H1 (cell line): ENCODE measurements at regions not wholly inside any gene's neighbourhood (a gene's known extent, or its start where the extent isn't known, plus 50 kb on each side); places are given as distances from the start of the nearest gene placed in this dataset.

ENCODE experiments used
- ASH2L ChIP-seq: fragments of 200-600, 300-600 bp; sonication (generic); IDR thresholded peaks from one replicate; pipeline ENCODE4 v1.7.1; 2017; ENCODE audit warnings: low read length
- BACH1 ChIP-seq: IDR thresholded peaks from 2 replicates; pipeline ENCODE4 v1.6.1; 2012; ENCODE audit warnings: low read length, improper control_type of control experiment
- CEBPB ChIP-seq: IDR thresholded peaks from 2 replicates; pipeline ENCODE4 v1.6.1; 2012; ENCODE audit warnings: low read depth, low read length
- CREB1 ChIP-seq: IDR thresholded peaks from 2 replicates; pipeline ENCODE4 v1.6.1; 2012; ENCODE audit warnings: inconsistent platforms
- CTCF ChIP-seq, 3 experiments: IDR thresholded peaks; 1 replicate in 2 of 3; 2 replicates in 1 of 3; pipeline versions ENCODE4 v1.5.1 to v1.6.1; 2011; ENCODE audit warnings: low read length in 3 of 3, mild to moderate bottlenecking in 3 of 3, inconsistent platforms in 2 of 3, low read depth in 1 of 3, moderate library complexity in 1 of 3; ENCODE audit not compliant: insufficient read depth in 1 of 3; ENCODE audit errors: control extremely low read depth in 1 of 3
- POLR2AphosphoS5 ChIP-seq: IDR thresholded peaks from 2 replicates; pipeline ENCODE4 v1.6.1; 2011; ENCODE audit warnings: low read depth, low read length
- POU5F1 ChIP-seq: IDR thresholded peaks from 2 replicates; pipeline ENCODE4 v1.6.1; 2011; ENCODE audit warnings: low read depth, mild to moderate bottlenecking, low read length, moderate library complexity
- RAD21 ChIP-seq, 2 experiments: IDR thresholded peaks in 1 of 2; conservative IDR thresholded peaks in 1 of 2; 2 replicates each; pipeline ENCODE4 v1.6.1; 2011; ENCODE audit warnings: low read depth in 2 of 2, low read length in 2 of 2, improper control_type of control experiment in 1 of 2, inconsistent platforms in 1 of 2, mild to moderate bottlenecking in 1 of 2, moderate library complexity in 1 of 2
- RXRA ChIP-seq: IDR thresholded peaks from 2 replicates; pipeline ENCODE4 v1.6.1; 2011; ENCODE audit warnings: low read depth, mild to moderate bottlenecking, low read length, moderate library complexity; ENCODE audit not compliant: insufficient read depth
- TAF1 ChIP-seq: IDR thresholded peaks from 2 replicates; pipeline ENCODE4 v1.6.1; 2011; ENCODE audit warnings: mild to moderate bottlenecking, low read depth, low read length
- TF ChIP-seq, protein P1 (sequence below): fragments of 300-600 bp; sonication (generic); IDR thresholded peaks from 2 replicates; pipeline ENCODE4 v1.7.1; 2012; ENCODE audit warnings: low read length, moderate library complexity, mild to moderate bottlenecking, inconsistent platforms; ENCODE audit not compliant: insufficient replicate concordance

DNA sequence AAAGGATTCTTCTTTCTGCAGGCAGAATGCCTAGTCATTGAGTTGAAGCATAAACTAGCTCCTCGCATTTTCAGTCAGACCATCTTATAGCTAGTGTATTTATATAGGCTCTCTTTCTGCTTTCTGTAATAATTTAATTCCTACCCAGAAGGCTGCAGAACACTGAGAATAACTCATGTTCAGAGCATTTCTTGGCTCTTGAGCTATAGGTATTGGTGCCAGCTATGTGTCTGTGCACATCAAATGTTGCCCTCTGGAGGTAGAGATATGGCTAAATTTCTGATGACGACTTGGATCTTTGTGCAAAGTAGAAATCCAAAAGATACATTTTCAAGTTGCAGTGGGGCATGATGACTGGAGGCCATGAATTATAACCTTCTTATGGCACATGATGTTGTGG lies 336.2 kb upstream of the TPM1 start (continued):
- TF ChIP-seq, protein P1, sequence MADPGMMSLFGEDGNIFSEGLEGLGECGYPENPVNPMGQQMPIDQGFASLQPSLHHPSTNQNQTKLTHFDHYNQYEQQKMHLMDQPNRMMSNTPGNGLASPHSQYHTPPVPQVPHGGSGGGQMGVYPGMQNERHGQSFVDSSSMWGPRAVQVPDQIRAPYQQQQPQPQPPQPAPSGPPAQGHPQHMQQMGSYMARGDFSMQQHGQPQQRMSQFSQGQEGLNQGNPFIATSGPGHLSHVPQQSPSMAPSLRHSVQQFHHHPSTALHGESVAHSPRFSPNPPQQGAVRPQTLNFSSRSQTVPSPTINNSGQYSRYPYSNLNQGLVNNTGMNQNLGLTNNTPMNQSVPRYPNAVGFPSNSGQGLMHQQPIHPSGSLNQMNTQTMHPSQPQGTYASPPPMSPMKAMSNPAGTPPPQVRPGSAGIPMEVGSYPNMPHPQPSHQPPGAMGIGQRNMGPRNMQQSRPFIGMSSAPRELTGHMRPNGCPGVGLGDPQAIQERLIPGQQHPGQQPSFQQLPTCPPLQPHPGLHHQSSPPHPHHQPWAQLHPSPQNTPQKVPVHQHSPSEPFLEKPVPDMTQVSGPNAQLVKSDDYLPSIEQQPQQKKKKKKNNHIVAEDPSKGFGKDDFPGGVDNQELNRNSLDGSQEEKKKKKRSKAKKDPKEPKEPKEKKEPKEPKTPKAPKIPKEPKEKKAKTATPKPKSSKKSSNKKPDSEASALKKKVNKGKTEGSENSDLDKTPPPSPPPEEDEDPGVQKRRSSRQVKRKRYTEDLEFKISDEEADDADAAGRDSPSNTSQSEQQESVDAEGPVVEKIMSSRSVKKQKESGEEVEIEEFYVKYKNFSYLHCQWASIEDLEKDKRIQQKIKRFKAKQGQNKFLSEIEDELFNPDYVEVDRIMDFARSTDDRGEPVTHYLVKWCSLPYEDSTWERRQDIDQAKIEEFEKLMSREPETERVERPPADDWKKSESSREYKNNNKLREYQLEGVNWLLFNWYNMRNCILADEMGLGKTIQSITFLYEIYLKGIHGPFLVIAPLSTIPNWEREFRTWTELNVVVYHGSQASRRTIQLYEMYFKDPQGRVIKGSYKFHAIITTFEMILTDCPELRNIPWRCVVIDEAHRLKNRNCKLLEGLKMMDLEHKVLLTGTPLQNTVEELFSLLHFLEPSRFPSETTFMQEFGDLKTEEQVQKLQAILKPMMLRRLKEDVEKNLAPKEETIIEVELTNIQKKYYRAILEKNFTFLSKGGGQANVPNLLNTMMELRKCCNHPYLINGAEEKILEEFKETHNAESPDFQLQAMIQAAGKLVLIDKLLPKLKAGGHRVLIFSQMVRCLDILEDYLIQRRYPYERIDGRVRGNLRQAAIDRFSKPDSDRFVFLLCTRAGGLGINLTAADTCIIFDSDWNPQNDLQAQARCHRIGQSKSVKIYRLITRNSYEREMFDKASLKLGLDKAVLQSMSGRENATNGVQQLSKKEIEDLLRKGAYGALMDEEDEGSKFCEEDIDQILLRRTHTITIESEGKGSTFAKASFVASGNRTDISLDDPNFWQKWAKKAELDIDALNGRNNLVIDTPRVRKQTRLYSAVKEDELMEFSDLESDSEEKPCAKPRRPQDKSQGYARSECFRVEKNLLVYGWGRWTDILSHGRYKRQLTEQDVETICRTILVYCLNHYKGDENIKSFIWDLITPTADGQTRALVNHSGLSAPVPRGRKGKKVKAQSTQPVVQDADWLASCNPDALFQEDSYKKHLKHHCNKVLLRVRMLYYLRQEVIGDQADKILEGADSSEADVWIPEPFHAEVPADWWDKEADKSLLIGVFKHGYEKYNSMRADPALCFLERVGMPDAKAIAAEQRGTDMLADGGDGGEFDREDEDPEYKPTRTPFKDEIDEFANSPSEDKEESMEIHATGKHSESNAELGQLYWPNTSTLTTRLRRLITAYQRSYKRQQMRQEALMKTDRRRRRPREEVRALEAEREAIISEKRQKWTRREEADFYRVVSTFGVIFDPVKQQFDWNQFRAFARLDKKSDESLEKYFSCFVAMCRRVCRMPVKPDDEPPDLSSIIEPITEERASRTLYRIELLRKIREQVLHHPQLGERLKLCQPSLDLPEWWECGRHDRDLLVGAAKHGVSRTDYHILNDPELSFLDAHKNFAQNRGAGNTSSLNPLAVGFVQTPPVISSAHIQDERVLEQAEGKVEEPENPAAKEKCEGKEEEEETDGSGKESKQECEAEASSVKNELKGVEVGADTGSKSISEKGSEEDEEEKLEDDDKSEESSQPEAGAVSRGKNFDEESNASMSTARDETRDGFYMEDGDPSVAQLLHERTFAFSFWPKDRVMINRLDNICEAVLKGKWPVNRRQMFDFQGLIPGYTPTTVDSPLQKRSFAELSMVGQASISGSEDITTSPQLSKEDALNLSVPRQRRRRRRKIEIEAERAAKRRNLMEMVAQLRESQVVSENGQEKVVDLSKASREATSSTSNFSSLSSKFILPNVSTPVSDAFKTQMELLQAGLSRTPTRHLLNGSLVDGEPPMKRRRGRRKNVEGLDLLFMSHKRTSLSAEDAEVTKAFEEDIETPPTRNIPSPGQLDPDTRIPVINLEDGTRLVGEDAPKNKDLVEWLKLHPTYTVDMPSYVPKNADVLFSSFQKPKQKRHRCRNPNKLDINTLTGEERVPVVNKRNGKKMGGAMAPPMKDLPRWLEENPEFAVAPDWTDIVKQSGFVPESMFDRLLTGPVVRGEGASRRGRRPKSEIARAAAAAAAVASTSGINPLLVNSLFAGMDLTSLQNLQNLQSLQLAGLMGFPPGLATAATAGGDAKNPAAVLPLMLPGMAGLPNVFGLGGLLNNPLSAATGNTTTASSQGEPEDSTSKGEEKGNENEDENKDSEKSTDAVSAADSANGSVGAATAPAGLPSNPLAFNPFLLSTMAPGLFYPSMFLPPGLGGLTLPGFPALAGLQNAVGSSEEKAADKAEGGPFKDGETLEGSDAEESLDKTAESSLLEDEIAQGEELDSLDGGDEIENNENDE, result no peak
- TF ChIP-seq BACH1 (no peak), ASH2L (no peak), CREB1 (no peak), POU5F1 (no peak), TAF1 (no peak), CTCF (IDR thresholded peaks at IDR 0.05; ENCODE audit: control extremely low read depth in 1 of 3, insufficient read depth in 1 of 3, low read depth in 1 of 3, low read length in 3 of 3) (no peak), RXRA (no peak), CEBPB (no peak), POLR2AphosphoS5 (no peak), RAD21 (IDR thresholded peaks at IDR 0.05 in 1 of 2, conservative IDR thresholded peaks at IDR 0.05 in 1 of 2; ENCODE audit: low read depth in 2 of 2, low read length in 2 of 2) (no peak)
